Transverse colon (tissue), 4 donors: ENCODE measurements at regions not wholly inside any gene's neighbourhood (a gene's known extent, or its start where the extent isn't known, plus 50 kb on each side); places are given as distances from the start of the nearest gene placed in this dataset.

Source experiments
- DNase-seq: peaks from one replicate; pipeline ENCODE4 v3.0.0-alpha.2; 2019
- H3K27ac ChIP-seq, 4 donors: fragments of 200-600 bp; sonication (generic); 2 replicates each; pipeline ENCODE4 v1.5.1; 2016 to 2018; ENCODE audit warnings: inconsistent platforms in 4 of 4
- H3K27me3 ChIP-seq: fragments of 200-600 bp; sonication (generic); 2 replicates; pipeline ENCODE4 v1.5.1; 2017; ENCODE audit warnings: inconsistent platforms
- H3K36me3 ChIP-seq, 4 donors: fragments of 200-600 bp; sonication (generic); 2 replicates each; pipeline ENCODE4 v1.5.1; 2017 to 2019; ENCODE audit warnings: inconsistent platforms in 4 of 4
- H3K4me1 ChIP-seq, 4 donors: fragments of 200-600 bp; sonication (generic); 2 replicates each; pipeline ENCODE4 v1.5.1; 2017 to 2020; ENCODE audit warnings: inconsistent platforms in 4 of 4
- H3K4me3 ChIP-seq, 4 donors: fragments of 200-600 bp; sonication (generic); 1 replicate in 1 of 4; 2 replicates in 3 of 4; pipeline versions ENCODE4 v1.5.1 to v1.6.1; 2017 to 2019; ENCODE audit warnings: inconsistent platforms in 4 of 4
- H3K9me3 ChIP-seq, 2 donors: fragments of 200-600 bp; sonication (generic); 2 replicates each; pipeline ENCODE4 v1.5.1; 2017 to 2019; ENCODE audit warnings: inconsistent platforms in 2 of 2
- EP300 ChIP-seq: sonication (generic); formaldehyde crosslinking; IDR thresholded peaks from one replicate; pipeline ENCODE4 v1.6.1; 2017; ENCODE audit warnings: antibody characterized with exemption, low read depth
- POLR2A ChIP-seq: fragments of 450-650 bp; IDR thresholded peaks from one replicate; pipeline ENCODE4 v1.6.1; 2016; ENCODE audit warnings: antibody characterized with exemption, mild to moderate bottlenecking, moderate library complexity
- POLR2AphosphoS5 ChIP-seq, 3 donors: sonication (generic); formaldehyde crosslinking; IDR thresholded peaks; one replicate each; pipeline ENCODE4 v1.6.1; 2016; ENCODE audit warnings: antibody characterized with exemption in 3 of 3
- WGBS, 2 donors: methylation state at CpG; one replicate each; pipeline ENCODE4 v1.1.5; 2018; ENCODE audit warnings: low coverage in 1 of 2; 5-methylcytosine and 5-hydroxymethylcytosine counted together
- in situ Hi-C, 4 donors: fragments of 200-750 bp; cut with MboI; loops; one replicate each; pipeline versions ENCODE4 v1.15.0 to v1.15.1; 2017; ENCODE audit warnings: low sequenced_read_pairs in 3 of 4, low pct_ligation_motif_present in 1 of 4, low pct_unique_long_range_greater_than_20kb in 1 of 4
- intact Hi-C: fragments of 100-400 bp; cut with DNase I; formaldehyde crosslinking; loops from one replicate; pipeline ENCODE4 v1.15.1; 2023; ENCODE audit warnings: low total_unique reads
- TF ChIP-seq, protein P1 (sequence below), 5 experiments: fragments of 200-600 bp in 3 of 5; fragments of 450-650 bp in 2 of 5; sonication (generic) in 3 of 5; IDR thresholded peaks; 1 replicate in 2 of 5; 2 replicates in 3 of 5; pipeline ENCODE4 v1.5.1; 2016 to 2017; ENCODE audit warnings: antibody characterized with exemption in 5 of 5, inconsistent platforms in 3 of 5, mild to moderate bottlenecking in 2 of 5, moderate library complexity in 1 of 5

DNA sequence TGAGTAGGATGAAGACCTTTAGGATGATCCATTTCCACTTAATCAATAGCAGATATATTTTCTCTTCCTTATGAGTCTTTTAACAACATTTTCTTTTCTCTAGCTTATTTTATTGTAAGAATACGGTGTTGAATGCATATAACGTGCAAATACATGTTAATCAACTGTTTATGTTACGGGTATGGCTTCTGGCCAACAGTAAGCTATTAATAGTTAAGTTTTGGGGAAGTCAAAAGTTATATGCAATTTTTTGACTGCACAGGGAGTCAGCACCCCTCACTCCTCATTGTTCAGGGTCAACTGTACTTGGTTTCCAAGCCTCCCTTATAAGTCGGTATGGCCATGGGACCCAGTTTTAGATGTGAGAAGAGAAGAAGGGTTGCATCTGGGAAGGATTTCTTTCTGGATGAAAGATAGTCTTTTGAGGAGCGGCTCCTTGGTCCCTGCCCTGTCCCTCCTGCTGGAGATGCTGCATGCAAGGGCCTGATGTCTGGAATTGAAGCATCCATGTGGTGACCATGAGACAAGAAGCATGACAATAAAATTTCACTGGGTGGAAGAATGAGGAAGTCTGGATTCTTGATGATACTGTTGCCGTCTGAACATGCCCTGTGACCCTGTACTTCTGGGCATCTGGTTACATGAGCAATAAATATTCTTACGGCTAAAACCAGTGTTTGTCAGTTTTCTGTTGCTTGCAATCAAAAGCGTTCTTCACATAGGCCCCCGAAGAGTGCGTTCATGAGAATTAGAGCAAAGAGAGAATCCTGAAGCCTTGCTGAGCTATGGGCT, 194.7 kb upstream of the PMEPA1 start:
- intact Hi-C loops, result no loop called here

DNA sequence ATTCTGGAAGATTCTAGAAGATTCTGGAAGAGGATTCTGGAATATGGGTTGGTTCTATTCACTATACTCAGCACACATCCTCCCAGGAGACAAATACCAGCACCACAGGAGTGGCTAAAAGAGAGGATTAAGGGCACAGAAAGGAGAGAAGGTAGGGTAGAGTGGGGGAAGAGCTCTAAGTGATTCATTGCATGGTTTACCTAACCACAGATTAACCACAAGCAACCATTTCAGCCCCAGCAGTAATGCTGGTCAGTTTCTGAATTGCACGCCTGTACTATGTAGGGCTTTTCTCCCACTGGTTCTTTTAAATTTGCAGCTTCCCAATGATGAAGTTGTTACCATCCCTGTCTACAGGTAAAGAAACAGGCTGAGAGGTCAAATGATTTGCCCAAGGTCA, 192.7 kb upstream of the PMEPA1 start:
- WGBS, 2 donors, result 57 to 82% methylated on average over 1 of the region's 1 CpG
- H3K4me3 ChIP-seq, result no peak overlapping the region
- TF ChIP-seq POLR2A, result no peak
- no peak for TF ChIP-seq EP300
- TF ChIP-seq, protein P1, sequence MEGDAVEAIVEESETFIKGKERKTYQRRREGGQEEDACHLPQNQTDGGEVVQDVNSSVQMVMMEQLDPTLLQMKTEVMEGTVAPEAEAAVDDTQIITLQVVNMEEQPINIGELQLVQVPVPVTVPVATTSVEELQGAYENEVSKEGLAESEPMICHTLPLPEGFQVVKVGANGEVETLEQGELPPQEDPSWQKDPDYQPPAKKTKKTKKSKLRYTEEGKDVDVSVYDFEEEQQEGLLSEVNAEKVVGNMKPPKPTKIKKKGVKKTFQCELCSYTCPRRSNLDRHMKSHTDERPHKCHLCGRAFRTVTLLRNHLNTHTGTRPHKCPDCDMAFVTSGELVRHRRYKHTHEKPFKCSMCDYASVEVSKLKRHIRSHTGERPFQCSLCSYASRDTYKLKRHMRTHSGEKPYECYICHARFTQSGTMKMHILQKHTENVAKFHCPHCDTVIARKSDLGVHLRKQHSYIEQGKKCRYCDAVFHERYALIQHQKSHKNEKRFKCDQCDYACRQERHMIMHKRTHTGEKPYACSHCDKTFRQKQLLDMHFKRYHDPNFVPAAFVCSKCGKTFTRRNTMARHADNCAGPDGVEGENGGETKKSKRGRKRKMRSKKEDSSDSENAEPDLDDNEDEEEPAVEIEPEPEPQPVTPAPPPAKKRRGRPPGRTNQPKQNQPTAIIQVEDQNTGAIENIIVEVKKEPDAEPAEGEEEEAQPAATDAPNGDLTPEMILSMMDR (IDR thresholded peaks at IDR 0.05), result no peak
- TF ChIP-seq POLR2AphosphoS5 (IDR thresholded peaks at IDR 0.05), result no peak
- no peaks in the 10 kb centered on the region for H3K27me3 ChIP-seq
- no peak overlapping the region for H3K27ac ChIP-seq
- DNase-seq, result no peak
- H3K9me3 ChIP-seq, result no peaks in the 10 kb centered on the region
- in situ Hi-C loops (no loop called here), intact Hi-C loops (no loop called here)
- peaks cover 0 to 5% (median 0%) of the 10 kb centered on the region in 4 donors for H3K4me1 ChIP-seq
- no peaks in the 10 kb centered on the region for H3K36me3 ChIP-seq

More for the DNA sequence above, 194.7 kb upstream of the PMEPA1 start:
- Histone ChIP-seq H3K36me3 (no peaks in the 10 kb centered on the region), H3K4me3 (no peak overlapping the region), H3K27me3 (no peaks in the 10 kb centered on the region), H3K27ac (no peak overlapping the region), H3K9me3 (no peaks in the 10 kb centered on the region), H3K4me1 (no peaks in the 10 kb centered on the region)
- 63 to 77% methylated on average over 8 to 10 of the region's 10 CpGs for WGBS, 2 donors
- in situ Hi-C loops, result no loop called here
- TF ChIP-seq POLR2A (no peak), EP300 (no peak), POLR2AphosphoS5 (IDR thresholded peaks at IDR 0.05) (no peak)
- TF ChIP-seq, protein P1 (IDR thresholded peaks at IDR 0.05), result no peak
- no peak for DNase-seq

DNA sequence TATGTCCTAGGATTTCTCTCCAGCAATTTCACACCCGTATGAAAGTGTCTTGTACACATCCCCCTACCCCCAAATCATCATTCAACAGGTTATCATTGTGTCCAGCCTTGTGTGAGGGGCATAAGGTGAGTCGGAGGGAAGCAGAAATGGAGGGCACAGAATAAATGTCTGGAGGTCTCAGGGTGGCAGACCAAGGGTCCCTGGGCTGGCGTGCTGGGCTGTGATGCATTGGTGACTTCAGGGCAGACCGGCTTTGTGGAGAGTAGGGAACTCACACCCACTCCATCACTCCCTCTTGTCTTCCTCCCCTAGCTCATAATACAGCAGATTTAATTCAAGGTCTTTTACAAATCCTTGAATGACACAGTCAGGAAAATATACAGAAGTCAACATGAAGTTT, 191.7 kb upstream of the PMEPA1 start:
- Histone ChIP-seq H3K4me3 (no peak overlapping the region), H3K9me3 (no peaks in the 10 kb centered on the region), H3K27me3 (no peaks in the 10 kb centered on the region), H3K4me1 (peaks cover 0 to 5% (median 0%) of the 10 kb centered on the region in 4 donors), H3K27ac (no peak overlapping the region), H3K36me3 (no peaks in the 10 kb centered on the region)
- DNase-seq, result no peak
- TF ChIP-seq POLR2AphosphoS5 (IDR thresholded peaks at IDR 0.05) (no peak), EP300 (no peak), POLR2A (no peak)
- TF ChIP-seq, protein P1 (IDR thresholded peaks at IDR 0.05), result no peak
- WGBS, 2 donors, result 80 to 87% methylated on average over 2 to 4 of the region's 4 CpGs
- intact Hi-C loops, result no loop called here
- in situ Hi-C loops, result no loop called here

- no peak overlapping the region for H3K4me3 ChIP-seq
- WGBS, 2 donors, result 68 to 88% methylated on average over 1 to 9 of the region's 9 CpGs
- intact Hi-C loops, result no loop called here
Measured at GRCh38 chr20:57900226-57900905, 190.6 kb upstream of the PMEPA1 start.

More at GRCh38 chr20:57900226-57900905, 190.6 kb upstream of the PMEPA1 start:
- H3K36me3 ChIP-seq, result no peaks in the 10 kb centered on the region
- DNase-seq, result no peak
- no peaks in the 10 kb centered on the region for H3K9me3 ChIP-seq
- H3K27me3 ChIP-seq, result no peaks in the 10 kb centered on the region
- H3K27ac ChIP-seq, result no peak overlapping the region
- TF ChIP-seq POLR2AphosphoS5 (IDR thresholded peaks at IDR 0.05) (no peak), EP300 (no peak), POLR2A (no peak)
- TF ChIP-seq, protein P1 (IDR thresholded peaks at IDR 0.05), result no peak
- in situ Hi-C loops, result no loop called here
- peaks cover 0 to 5% (median 0%) of the 10 kb centered on the region in 4 donors for H3K4me1 ChIP-seq
